GM23338 (cell line): ENCODE measurements at regions not wholly inside any gene's neighbourhood (a gene's known extent, or its start where the extent isn't known, plus 50 kb on each side); places are given as distances from the start of the nearest gene placed in this dataset.

Experiments
- CREB1 ChIP-seq: fragments of 250-450 bp; sonication (Bioruptor Pico); IDR thresholded peaks from 2 replicates; pipeline ENCODE4 v1.5.0; 2020; ENCODE audit warnings: low read depth, mild to moderate bottlenecking, moderate library complexity
- CTCF ChIP-seq, 2 experiments: fragments of 200-600 bp in 1 of 2; sonication (generic) in 1 of 2; conservative IDR thresholded peaks; 2 replicates each; pipeline versions ENCODE4 v1.5.1 to v1.6.1; 2016 to 2017; ENCODE audit warnings: antibody characterized with exemption in 2 of 2, low read depth in 2 of 2, mild to moderate bottlenecking in 2 of 2, moderate library complexity in 1 of 2
- ETS1 ChIP-seq: IDR thresholded peaks from 2 replicates; pipeline ENCODE4 v1.6.1; 2016; ENCODE audit warnings: antibody characterized with exemption
- EZH2 ChIP-seq: fragments of 200-600 bp; sonication (generic); IDR thresholded peaks from one replicate; pipeline ENCODE4 v1.8.0; 2017; ENCODE audit warnings: antibody characterized with exemption, mild to moderate bottlenecking, low read depth; ENCODE audit not compliant: unreplicated experiment
- EZH2phosphoT487 ChIP-seq: fragments of 200-600 bp; sonication (generic); IDR thresholded peaks from one replicate; pipeline ENCODE4 v1.8.1; 2018; ENCODE audit warnings: antibody characterized with exemption; ENCODE audit not compliant: unreplicated experiment
- JUNB ChIP-seq: IDR thresholded peaks from one replicate; pipeline ENCODE4 v1.6.1; 2016; ENCODE audit warnings: antibody characterized with exemption; ENCODE audit not compliant: unreplicated experiment
- NANOG ChIP-seq: IDR thresholded peaks from 2 replicates; pipeline ENCODE4 v1.6.1; 2016; ENCODE audit warnings: antibody characterized with exemption, borderline replicate concordance
- POLR2AphosphoS5 ChIP-seq: IDR thresholded peaks from 2 replicates; pipeline ENCODE4 v1.6.1; 2016; ENCODE audit warnings: antibody characterized with exemption, low read depth
- ZNF331 ChIP-seq: fragments of 250-450 bp; sonication (Bioruptor Pico); IDR thresholded peaks from 2 replicates; pipeline ENCODE4 v1.5.0; 2020; ENCODE audit warnings: low read depth, mild to moderate bottlenecking, moderate library complexity
- ZNF462 ChIP-seq: fragments of 250-450 bp; sonication (Bioruptor Pico); IDR thresholded peaks from 2 replicates; pipeline ENCODE4 v1.5.0; 2020; ENCODE audit warnings: mild to moderate bottlenecking, moderate library complexity

- TF ChIP-seq ZNF462 (CRISPR knock-in tag) (no peak), CTCF (conservative IDR thresholded peaks at IDR 0.05; ENCODE audit: low read depth in 2 of 2) (no peak), ZNF331 (CRISPR knock-in tag) (no peak), CREB1 (CRISPR knock-in tag) (no peak), EZH2 (no peak), ETS1 (no peak), POLR2AphosphoS5 (no peak), NANOG (no peak), EZH2phosphoT487 (no peak), JUNB (no peak)
Observed at GRCh38 chr2:194962254-194962653, 694.8 kb upstream of the SLC39A10 start (continued).
